RWPE2 (cell line): ENCODE measurements at regions not wholly inside any gene's neighbourhood (a gene's known extent, or its start where the extent isn't known, plus 50 kb on each side); places are given as distances from the start of the nearest gene placed in this dataset.

Source experiments
- ATAC-seq: fragments of 200-7000 bp; cut with Tn5 transposase; 3 replicates; pipeline ENCODE4 v1.9.1; 2021; ENCODE audit warnings: low read depth
- DNase-seq: peaks from one replicate; pipeline ENCODE4 v3.0.0-alpha.2; 2020; ENCODE audit warnings: low spot score
- H3K27ac ChIP-seq: fragments of 450-650 bp; 2 replicates; pipeline ENCODE4 v1.5.1; 2017; ENCODE audit warnings: mild to moderate bottlenecking; ENCODE audit not compliant: poor library complexity, severe bottlenecking
- H3K27me3 ChIP-seq: fragments of 250-450 bp; sonication (Bioruptor Pico); 2 replicates; pipeline ENCODE4 v1.5.1; 2021; ENCODE audit warnings: mild to moderate bottlenecking, moderate library complexity; ENCODE audit not compliant: insufficient read depth, poor library complexity, severe bottlenecking
- H3K36me3 ChIP-seq: fragments of 250-450 bp; sonication (Bioruptor Pico); 2 replicates; pipeline ENCODE4 v1.5.1; 2020; ENCODE audit warnings: low read depth, mild to moderate bottlenecking, moderate library complexity
- H3K4me1 ChIP-seq: fragments of 250-450 bp; sonication (Bioruptor Pico); 2 replicates; pipeline ENCODE4 v1.5.1; 2021; ENCODE audit warnings: mild to moderate bottlenecking, moderate library complexity; ENCODE audit not compliant: insufficient read depth, poor library complexity, severe bottlenecking
- H3K4me3 ChIP-seq: fragments of 250-450 bp; sonication (Bioruptor Pico); 2 replicates; pipeline ENCODE4 v1.5.1; 2021; ENCODE audit warnings: mild to moderate bottlenecking, moderate library complexity; ENCODE audit not compliant: severe bottlenecking
- H3K9me3 ChIP-seq: fragments of 250-450 bp; sonication (Bioruptor Pico); 2 replicates; pipeline ENCODE4 v1.5.1; 2021; ENCODE audit warnings: mild to moderate bottlenecking, moderate library complexity; ENCODE audit not compliant: severe bottlenecking
- CTCF ChIP-seq: fragments of 450-650 bp; IDR thresholded peaks from one replicate; pipeline ENCODE4 v1.5.1; 2017; ENCODE audit warnings: mild to moderate bottlenecking, moderate library complexity; ENCODE audit not compliant: poor library complexity, severe bottlenecking

- TF ChIP-seq CTCF = peak; percentile 58
- no peaks in the 10 kb centered on the region for H3K9me3 ChIP-seq
- no peak for ATAC-seq
Observed at GRCh38 chr4:53804719-53805118, 213.4 kb upstream of the LNX1 start.

GRCh38 chr4:53802500-53802899, 211.2 kb upstream of the LNX1 start:
- H3K27me3 ChIP-seq = no peaks in the 10 kb centered on the region
- no peak for DNase-seq
- no peak for ATAC-seq
- no peak overlapping the region for H3K27ac ChIP-seq
- no peaks in the 10 kb centered on the region for H3K36me3 ChIP-seq
- TF ChIP-seq CTCF = no peak
- no peaks in the 10 kb centered on the region for H3K9me3 ChIP-seq
- H3K4me1 ChIP-seq = no peaks in the 10 kb centered on the region
- H3K4me3 ChIP-seq = no peak overlapping the region

More at GRCh38 chr4:53804719-53805118, 213.4 kb upstream of the LNX1 start:
- no peak overlapping the region for H3K27ac ChIP-seq
- no peaks in the 10 kb centered on the region for H3K36me3 ChIP-seq
- H3K27me3 ChIP-seq = no peaks in the 10 kb centered on the region
- no peak overlapping the region for H3K4me3 ChIP-seq
- no peaks in the 10 kb centered on the region for H3K4me1 ChIP-seq
- DNase-seq = no peak

GRCh38 chr4:53801373-53801772, 210.1 kb upstream of the LNX1 start:
- Histone ChIP-seq H3K4me3 (no peak overlapping the region), H3K9me3 (no peaks in the 10 kb centered on the region), H3K27ac (no peak overlapping the region), H3K27me3 (no peaks in the 10 kb centered on the region), H3K4me1 (no peaks in the 10 kb centered on the region), H3K36me3 (no peaks in the 10 kb centered on the region)
- DNase-seq (no peak), ATAC-seq (no peak)
- no peak for TF ChIP-seq CTCF

- no peak for TF ChIP-seq CTCF
- Histone ChIP-seq H3K27me3 (no peaks in the 10 kb centered on the region), H3K27ac (no peak overlapping the region), H3K4me3 (no peak overlapping the region), H3K4me1 (no peaks in the 10 kb centered on the region), H3K36me3 (no peaks in the 10 kb centered on the region), H3K9me3 (no peaks in the 10 kb centered on the region)
- DNase-seq = no peak
- no peak for ATAC-seq
Observed at GRCh38 chr4:53800741-53801140, 209.5 kb upstream of the LNX1 start.

GRCh38 chr4:53793096-53793495, 201.8 kb upstream of the LNX1 start:
- H3K36me3 ChIP-seq = no peaks in the 10 kb centered on the region
- no peak for TF ChIP-seq CTCF
- H3K4me1 ChIP-seq = no peaks in the 10 kb centered on the region
- DNase-seq (no peak), ATAC-seq (no peak)
- no peak overlapping the region for H3K27ac ChIP-seq
- H3K4me3 ChIP-seq = no peak overlapping the region
- no peaks in the 10 kb centered on the region for H3K9me3 ChIP-seq
- H3K27me3 ChIP-seq = no peaks in the 10 kb centered on the region
